CD4-positive, alpha-beta T cell treated with Interleukin-10 for 1 hour (primary cell): ENCODE measurements at regions not wholly inside any gene's neighbourhood (a gene's known extent, or its start where the extent isn't known, plus 50 kb on each side); places are given as distances from the start of the nearest gene placed in this dataset.
"Not testable (repeated sequence)": the region's sequence is repeated elsewhere in the genome, so short reads cannot be mapped to it uniquely, and the experiment has no call there.

ENCODE experiments used
- DNase-seq: peaks from one replicate; pipeline ENCODE4 v3.0.0-alpha.2; 2020

- no peak for DNase-seq
These were observed 100.7 kb downstream of the SLC16A1 start for GRCh38 chr1:112855152-112855828.

GRCh38 chr1:112854368-112854984 is 101.5 kb downstream of the SLC16A1 start:
- not testable (repeated sequence) for DNase-seq

GRCh38 chr1:112853915-112854314 is 102.1 kb downstream of the SLC16A1 start:
- not testable (repeated sequence) for DNase-seq

- DNase-seq: no peak
These were observed 103.1 kb downstream of the SLC16A1 start for GRCh38 chr1:112852934-112853333.

- DNase-seq: no peak
These were observed 103.7 kb downstream of the SLC16A1 start for GRCh38 chr1:112852276-112852675.

- DNase-seq: no peak
These were observed 105.8 kb downstream of the SLC16A1 start for GRCh38 chr1:112850034-112850757.

- DNase-seq: no peak
These were observed 106.5 kb downstream of the SLC16A1 start for GRCh38 chr1:112849425-112850033.

- DNase-seq: no peak
These were observed 114.2 kb downstream of the SLC16A1 start for GRCh38 chr1:112841825-112842224.

GRCh38 chr1:112840631-112841624 is 115.1 kb downstream of the SLC16A1 start:
- DNase-seq: peak; percentile 4

GRCh38 chr1:112836642-112837041 is 119.4 kb downstream of the SLC16A1 start:
- no peak for DNase-seq

- DNase-seq: no peak
These were observed 118.7 kb upstream of the PPM1J start for GRCh38 chr1:112833806-112834205.

- not testable (repeated sequence) for DNase-seq
These were observed 117.1 kb upstream of the PPM1J start for GRCh38 chr1:112832259-112832658.

GRCh38 chr1:112829691-112830090 is 114.6 kb upstream of the PPM1J start:
- not testable (repeated sequence) for DNase-seq

- no peak for DNase-seq
These were observed 113.6 kb upstream of the PPM1J start for GRCh38 chr1:112828716-112829115.

- DNase-seq: not testable (repeated sequence)
These were observed 112.3 kb upstream of the PPM1J start for GRCh38 chr1:112827391-112827790.

- no peak for DNase-seq
These were observed 111.2 kb upstream of the PPM1J start for GRCh38 chr1:112826217-112826944.

GRCh38 chr1:112825563-112826216 is 110.6 kb upstream of the PPM1J start:
- DNase-seq: not testable (repeated sequence)

GRCh38 chr1:112825075-112825474 is 109.9 kb upstream of the PPM1J start:
- DNase-seq: not testable (repeated sequence)

- not testable (repeated sequence) for DNase-seq
These were observed 106.4 kb upstream of the PPM1J start for GRCh38 chr1:112821307-112822063.
